Activated CD8-positive, alpha-beta memory T cell treated with anti-CD3 and anti-CD28 coated beads, Interleukin-2, amount 10 ng/mL, durations not matched to agents 7 days and 5 days (primary cell): ENCODE measurements at regions not wholly inside any gene's neighbourhood (a gene's known extent, or its start where the extent isn't known, plus 50 kb on each side); places are given as distances from the start of the nearest gene placed in this dataset.

ENCODE experiments used
- ATAC-seq: fragments of 150-1000 bp; cut with Tn5 transposase; one replicate; pipeline ENCODE4 v1.10.0; 2021; ENCODE audit warnings: moderate library complexity
- CTCF ChIA-PET: fragments of 350-600 bp; sonication (Branson Sonifier 250); formaldehyde crosslinking; loops from one replicate; lab custom pipeline; 2021; ENCODE audit warnings: antibody characterized with exemption; lab: Charles Lee
- DNase-seq: peaks from one replicate; pipeline ENCODE4 v3.0.0-alpha.2; 2020
- H3K27ac Mint-ChIP-seq: one replicate; pipeline ENCODE4 v1.8.0; 2021; ENCODE audit warnings: mild to moderate bottlenecking, mixed read lengths
- H3K27me3 Mint-ChIP-seq: one replicate; pipeline ENCODE4 v1.8.0; 2021; ENCODE audit warnings: mixed read lengths
- H3K36me3 Mint-ChIP-seq: one replicate; pipeline ENCODE4 v1.8.0; 2021; ENCODE audit warnings: mild to moderate bottlenecking, mixed read lengths
- H3K4me1 Mint-ChIP-seq: one replicate; pipeline ENCODE4 v1.8.0; 2021; ENCODE audit warnings: mixed read lengths
- H3K4me3 Mint-ChIP-seq: one replicate; pipeline ENCODE4 v1.8.0; 2021; ENCODE audit warnings: mild to moderate bottlenecking, moderate library complexity, mixed read lengths
- H3K9me3 Mint-ChIP-seq: one replicate; pipeline ENCODE4 v1.8.0; 2022; ENCODE audit warnings: low read depth, mixed read lengths

DNA sequence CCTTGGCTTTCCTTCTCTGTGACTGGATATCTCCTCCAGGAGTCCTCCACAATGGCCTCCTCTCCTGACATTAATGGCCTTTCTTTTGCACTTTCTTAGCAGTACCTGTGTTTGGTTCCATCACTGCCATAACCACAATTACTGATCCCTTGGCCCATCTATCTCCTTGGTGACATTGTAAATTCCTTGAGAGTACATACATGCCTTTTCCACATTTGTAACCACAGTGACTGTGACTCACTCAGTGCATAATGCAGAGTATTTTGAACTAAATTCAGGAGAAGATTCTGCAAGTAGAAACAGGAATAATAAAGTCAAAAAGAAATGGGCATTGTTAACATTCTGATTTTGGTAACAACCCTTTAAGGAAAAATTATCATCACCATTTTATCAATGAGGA, 197.2 kb upstream of the SOX4 start:
- Mint-ChIP-seq H3K27ac (no peak overlapping the region), H3K9me3 (no peaks in the 10 kb centered on the region), H3K36me3 (peaks cover 2% of the 10 kb centered on the region), H3K4me1 (peaks cover 8% of the 10 kb centered on the region), H3K27me3 (peaks cover 21% of the 10 kb centered on the region), H3K4me3 (no peak overlapping the region)
- CTCF ChIA-PET: no interaction called here
- ATAC-seq (no peak), DNase-seq (no peak)

DNA sequence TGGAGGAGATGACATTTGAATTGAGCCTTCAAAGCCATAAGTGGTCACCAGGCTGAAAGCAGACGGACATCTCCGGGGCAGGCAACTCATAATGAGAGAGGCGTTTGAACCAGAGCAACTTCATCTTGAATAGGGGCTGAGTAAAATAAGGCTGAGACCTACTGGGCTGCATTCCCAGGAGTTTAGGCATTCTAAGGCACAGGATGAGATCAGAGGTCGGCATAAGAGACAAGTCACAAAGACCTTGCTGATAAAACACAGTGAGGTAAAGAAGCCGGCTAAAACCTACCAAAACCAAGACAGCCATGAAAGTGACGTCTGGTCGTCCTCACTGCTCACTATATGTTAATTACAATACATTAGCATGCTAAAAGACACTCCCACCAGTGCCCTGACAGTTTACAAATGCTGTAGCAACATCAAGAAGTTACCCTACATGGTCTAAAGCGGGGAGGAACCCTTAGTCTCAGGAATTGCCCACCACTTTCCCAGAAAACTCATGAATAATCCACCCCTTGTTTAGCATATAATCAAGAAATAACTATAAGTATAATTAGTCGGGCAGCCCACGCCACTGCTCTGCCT, 194.7 kb upstream of the SOX4 start:
- CTCF ChIA-PET: no interaction called here
- Mint-ChIP-seq H3K27ac (no peak overlapping the region), H3K4me1 (peaks cover 26% of the 10 kb centered on the region), H3K27me3 (peaks cover 31% of the 10 kb centered on the region), H3K9me3 (no peaks in the 10 kb centered on the region), H3K36me3 (peaks cover 2% of the 10 kb centered on the region), H3K4me3 (no peak overlapping the region)
- ATAC-seq (no peak), DNase-seq (no peak)

DNA sequence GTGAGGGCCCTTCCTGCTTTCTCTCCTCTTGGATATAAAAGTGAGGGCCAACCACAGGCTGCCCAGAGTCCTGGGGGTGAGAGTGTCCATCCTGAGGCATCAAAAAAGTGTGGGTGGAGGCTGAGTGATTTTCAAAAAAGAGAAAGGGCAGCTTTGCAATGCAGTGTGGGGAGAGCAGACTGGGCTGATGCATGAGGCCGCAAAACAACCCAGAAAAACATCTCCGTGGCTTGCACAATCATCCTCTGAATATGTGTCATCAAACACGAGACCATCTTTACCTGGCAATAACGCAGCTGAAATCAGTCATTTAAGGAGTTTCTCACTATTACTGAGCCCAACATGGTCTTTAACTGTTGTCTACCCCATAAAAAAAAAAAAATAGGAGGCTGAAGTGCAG, 191.2 kb upstream of the SOX4 start:
- Mint-ChIP-seq H3K4me1 (peaks cover 26% of the 10 kb centered on the region), H3K27ac (no peak overlapping the region), H3K9me3 (peaks cover 2% of the 10 kb centered on the region), H3K27me3 (peaks cover 36% of the 10 kb centered on the region), H3K4me3 (no peak overlapping the region), H3K36me3 (peaks cover 2% of the 10 kb centered on the region)
- DNase-seq (peak; percentile 68), ATAC-seq (peak; percentile 84)
- CTCF ChIA-PET: no interaction called here

DNA sequence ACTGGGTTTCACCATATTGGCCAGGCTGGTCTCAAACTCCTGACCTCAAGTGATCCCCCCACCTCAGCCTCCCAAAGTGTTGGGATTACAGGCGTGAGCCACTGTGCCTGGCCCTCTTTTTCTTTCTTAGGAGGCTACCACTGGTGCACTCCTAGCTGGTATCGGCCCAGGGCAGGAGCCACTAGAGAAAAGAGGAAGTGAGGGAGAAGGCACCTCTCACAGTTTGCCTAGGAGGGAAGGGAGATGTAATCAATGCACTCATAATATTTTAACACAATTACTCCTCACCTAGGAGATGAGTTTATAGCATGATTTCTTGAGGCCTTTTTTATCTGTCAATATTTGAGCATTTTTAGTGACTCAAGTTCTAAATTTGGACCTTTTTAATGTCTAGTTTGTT, 189.0 kb upstream of the SOX4 start:
- no peak overlapping the region for H3K4me3 Mint-ChIP-seq
- CTCF ChIA-PET: no interaction called here
- peaks cover 26% of the 10 kb centered on the region for H3K4me1 Mint-ChIP-seq
- DNase-seq (no peak), ATAC-seq (no peak)
- peaks cover under 1% of the 10 kb centered on the region for H3K36me3 Mint-ChIP-seq
- H3K9me3 Mint-ChIP-seq: peaks cover 5% of the 10 kb centered on the region
- H3K27ac Mint-ChIP-seq: no peak overlapping the region
- H3K27me3 Mint-ChIP-seq: peaks cover 33% of the 10 kb centered on the region

DNA sequence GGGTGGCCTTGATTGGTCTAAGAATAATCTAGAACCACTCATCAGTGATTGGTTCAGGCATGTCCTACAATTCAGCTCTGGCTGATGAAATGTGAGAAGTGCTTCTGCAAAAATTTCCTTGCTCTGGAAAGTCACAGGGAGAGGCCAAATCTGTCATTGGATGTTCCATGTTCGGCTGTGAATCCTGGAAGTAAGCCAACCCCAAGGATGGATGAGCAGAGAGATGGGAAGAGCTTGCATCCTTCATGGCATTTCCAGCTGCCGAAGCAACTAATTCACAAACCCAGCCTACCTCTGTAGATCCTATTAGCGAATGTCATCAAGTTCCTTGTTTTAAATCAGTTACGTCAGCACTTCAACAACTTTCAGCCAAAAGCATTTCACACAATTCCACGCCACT, 187.2 kb upstream of the SOX4 start:
- no peak for ATAC-seq

DNA sequence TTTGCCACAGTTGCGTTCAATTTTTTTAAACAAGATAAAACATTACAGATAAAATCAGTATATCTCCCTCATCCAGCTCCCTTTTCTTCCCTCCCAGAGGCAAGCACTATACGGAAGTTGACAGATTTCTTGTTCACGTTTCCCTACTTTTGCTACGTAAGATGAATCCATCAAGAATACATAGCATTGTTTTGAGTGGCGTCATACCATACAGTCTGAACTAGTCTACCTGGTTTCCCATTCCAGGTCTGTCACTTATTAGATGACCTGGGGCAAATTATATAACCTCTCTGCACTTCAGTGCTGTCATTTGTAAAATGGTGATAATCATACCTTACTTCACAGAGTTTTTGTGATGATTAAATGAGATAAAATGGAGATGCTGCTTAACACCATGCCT, 184.3 kb upstream of the SOX4 start:
- DNase-seq (no peak), ATAC-seq (no peak)
- Mint-ChIP-seq H3K9me3 (peaks cover 5% of the 10 kb centered on the region), H3K27ac (no peak overlapping the region), H3K4me3 (no peak overlapping the region), H3K27me3 (peaks cover 33% of the 10 kb centered on the region), H3K36me3 (no peaks in the 10 kb centered on the region), H3K4me1 (no peaks in the 10 kb centered on the region)
- CTCF ChIA-PET: no interaction called here

More for the DNA sequence above, 187.2 kb upstream of the SOX4 start:
- Mint-ChIP-seq H3K9me3 (peaks cover 5% of the 10 kb centered on the region), H3K4me3 (no peak overlapping the region), H3K4me1 (peaks cover 18% of the 10 kb centered on the region), H3K27ac (no peak overlapping the region), H3K36me3 (no peaks in the 10 kb centered on the region), H3K27me3 (peaks cover 35% of the 10 kb centered on the region)
- CTCF ChIA-PET: no interaction called here
- no peak for DNase-seq

DNA sequence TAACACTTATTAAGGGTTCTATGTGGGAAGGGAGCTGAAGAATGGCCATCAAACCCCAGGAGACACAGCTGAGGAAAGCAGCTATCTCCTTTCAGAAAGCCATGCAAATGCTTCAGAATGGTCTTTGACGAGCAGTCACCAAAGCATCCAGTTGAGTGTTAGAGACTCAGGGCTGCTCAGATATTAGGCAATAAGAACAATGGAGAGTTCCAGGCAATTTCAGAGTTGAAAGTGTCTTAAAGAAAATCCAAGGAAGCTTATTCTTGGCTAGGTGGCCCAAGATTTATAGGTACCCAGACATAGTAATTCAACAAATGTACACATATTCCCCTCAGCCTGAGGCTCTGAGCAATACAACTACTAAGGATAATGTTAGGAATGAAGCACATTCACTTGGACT, 180.1 kb upstream of the SOX4 start:
- no peak overlapping the region for H3K4me3 Mint-ChIP-seq
- H3K9me3 Mint-ChIP-seq: peaks cover 3% of the 10 kb centered on the region
- DNase-seq (no peak), ATAC-seq (no peak)
- CTCF ChIA-PET: no interaction called here
- H3K27ac Mint-ChIP-seq: no peak overlapping the region
- peaks cover 29% of the 10 kb centered on the region for H3K27me3 Mint-ChIP-seq
- H3K36me3 Mint-ChIP-seq: no peaks in the 10 kb centered on the region
- no peaks in the 10 kb centered on the region for H3K4me1 Mint-ChIP-seq

DNA sequence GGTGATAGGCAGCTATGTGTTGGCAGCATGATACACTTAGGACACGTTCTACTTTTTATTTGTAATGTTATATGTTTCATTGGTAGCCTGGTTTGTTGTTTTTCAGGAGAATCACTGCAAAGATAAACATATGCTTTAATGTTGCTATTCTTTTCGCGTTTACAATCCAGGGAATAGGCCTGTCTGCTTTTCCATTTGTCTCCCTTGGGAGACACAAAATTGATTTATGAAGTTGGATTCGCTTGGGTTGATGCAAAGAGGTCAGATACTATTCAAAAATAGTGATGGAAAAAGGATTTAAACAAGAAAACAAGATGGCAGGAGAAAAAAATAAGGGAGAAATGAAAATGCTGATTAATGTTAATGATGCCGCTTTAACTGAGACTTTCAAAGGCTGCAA, 179.5 kb upstream of the SOX4 start:
- ATAC-seq (no peak), DNase-seq (no peak)
- peaks cover 29% of the 10 kb centered on the region for H3K27me3 Mint-ChIP-seq
- no peaks in the 10 kb centered on the region for H3K36me3 Mint-ChIP-seq
- H3K27ac Mint-ChIP-seq: no peak overlapping the region
- H3K4me1 Mint-ChIP-seq: no peaks in the 10 kb centered on the region
- CTCF ChIA-PET: no interaction called here
- peaks cover 3% of the 10 kb centered on the region for H3K9me3 Mint-ChIP-seq
- H3K4me3 Mint-ChIP-seq: no peak overlapping the region

DNA sequence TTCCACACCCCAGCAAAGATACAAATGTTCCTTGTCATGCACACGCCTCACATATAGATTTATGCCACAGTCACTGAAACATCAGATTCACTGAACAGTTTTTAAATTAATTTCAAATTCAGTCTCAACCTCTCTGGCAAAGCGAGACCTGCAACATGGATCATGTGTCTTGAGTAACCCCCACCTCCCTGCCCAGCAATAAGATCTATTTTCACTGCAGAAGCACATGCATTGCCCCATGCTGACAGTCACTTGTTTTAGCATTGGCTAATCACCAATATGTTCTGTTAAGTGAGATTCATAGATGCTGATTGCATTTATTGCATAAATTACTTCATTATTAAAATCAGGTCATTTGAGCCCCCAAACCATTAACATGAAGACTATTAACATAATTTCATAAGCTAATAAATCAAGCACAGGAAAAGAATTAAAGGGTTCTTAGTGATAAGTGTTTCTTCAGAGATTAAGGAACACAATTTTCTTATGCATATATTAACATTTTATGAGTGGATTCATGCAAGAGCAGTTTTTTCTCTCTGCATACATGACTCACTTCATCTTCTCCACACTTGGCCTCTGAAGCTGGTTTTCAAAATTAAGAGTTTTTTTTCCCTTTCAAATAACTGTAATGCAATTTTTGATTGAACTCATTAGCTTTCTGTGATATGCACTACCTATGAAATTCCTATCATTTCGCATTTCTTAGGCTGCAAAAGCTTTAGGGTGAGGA, 173.2 kb upstream of the SOX4 start:
- no peaks in the 10 kb centered on the region for H3K36me3 Mint-ChIP-seq
- H3K9me3 Mint-ChIP-seq: peaks cover 4% of the 10 kb centered on the region
- CTCF ChIA-PET: no interaction called here
- no peaks in the 10 kb centered on the region for H3K4me1 Mint-ChIP-seq
- no peak overlapping the region for H3K4me3 Mint-ChIP-seq
- no peak overlapping the region for H3K27ac Mint-ChIP-seq
- H3K27me3 Mint-ChIP-seq: peaks cover 16% of the 10 kb centered on the region
- ATAC-seq: no peak
- DNase-seq: no peak

DNA sequence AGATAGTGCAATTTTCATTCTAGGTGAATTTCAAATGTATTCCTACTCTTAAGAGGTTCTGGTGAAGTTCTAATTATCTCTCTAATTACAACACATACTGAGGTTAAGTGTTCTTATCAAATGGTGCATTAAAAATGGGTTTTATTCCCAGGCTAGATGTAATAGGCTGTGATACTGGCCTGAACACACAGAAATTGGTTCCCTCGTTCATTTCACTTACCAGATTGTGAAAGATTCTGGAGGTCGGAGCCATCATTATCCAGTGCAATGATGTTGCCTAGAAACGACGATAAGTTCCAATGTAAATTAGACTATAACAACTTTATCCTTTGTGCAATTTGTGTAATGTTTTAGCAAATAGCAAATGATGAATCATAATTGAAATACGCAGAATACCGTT, 172.6 kb upstream of the SOX4 start:
- H3K27me3 Mint-ChIP-seq: peaks cover 16% of the 10 kb centered on the region
- H3K4me3 Mint-ChIP-seq: no peak overlapping the region
- ATAC-seq: no peak
- H3K36me3 Mint-ChIP-seq: no peaks in the 10 kb centered on the region
- CTCF ChIA-PET: no interaction called here
- DNase-seq: no peak
- no peak overlapping the region for H3K27ac Mint-ChIP-seq
- H3K4me1 Mint-ChIP-seq: no peaks in the 10 kb centered on the region
- H3K9me3 Mint-ChIP-seq: peaks cover 4% of the 10 kb centered on the region

DNA sequence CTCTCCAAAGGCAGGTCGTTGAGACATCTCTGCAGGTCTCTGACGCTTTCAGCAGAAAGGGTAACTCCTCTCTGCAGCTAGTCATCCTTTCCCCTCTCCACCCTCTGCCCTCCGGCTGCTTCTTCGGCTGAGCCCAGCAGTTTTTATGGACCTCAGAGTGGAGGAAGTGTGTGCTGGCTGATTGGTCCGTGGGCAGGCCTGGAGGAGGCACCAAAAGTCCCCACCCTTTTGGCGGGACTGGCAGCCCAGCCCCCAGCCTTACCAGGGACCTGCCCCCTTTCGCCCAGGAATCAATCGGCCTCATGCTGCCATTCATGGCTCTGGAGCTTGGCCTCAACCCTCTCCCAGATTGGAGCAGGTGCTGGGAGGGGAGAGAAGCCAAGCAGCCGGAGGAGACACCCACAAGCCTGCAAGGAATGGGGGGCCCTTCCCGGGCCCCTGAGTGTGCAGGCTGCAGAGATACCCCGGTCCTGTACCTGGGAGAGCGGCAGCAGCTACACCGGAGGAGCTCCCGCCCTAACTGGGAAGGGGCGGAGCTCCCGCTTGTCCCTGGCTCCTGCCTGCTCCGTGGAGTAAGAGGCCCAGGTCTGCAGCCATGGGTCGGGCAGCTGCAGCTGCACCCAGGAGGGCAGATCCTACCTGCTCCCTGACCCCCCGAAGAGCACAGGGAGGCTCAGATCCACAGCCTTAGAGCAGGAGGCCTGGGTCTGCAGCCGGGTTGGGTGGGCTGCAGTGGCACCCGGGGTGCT, 170.3 kb upstream of the SOX4 start:
- CTCF ChIA-PET: no interaction called here
- H3K4me3 Mint-ChIP-seq: no peak overlapping the region
- no peak overlapping the region for H3K27ac Mint-ChIP-seq
- H3K9me3 Mint-ChIP-seq: peaks cover 4% of the 10 kb centered on the region
- H3K27me3 Mint-ChIP-seq: peaks cover 18% of the 10 kb centered on the region
- H3K4me1 Mint-ChIP-seq: no peaks in the 10 kb centered on the region
- DNase-seq (no peak), ATAC-seq (no peak)
- H3K36me3 Mint-ChIP-seq: no peaks in the 10 kb centered on the region

DNA sequence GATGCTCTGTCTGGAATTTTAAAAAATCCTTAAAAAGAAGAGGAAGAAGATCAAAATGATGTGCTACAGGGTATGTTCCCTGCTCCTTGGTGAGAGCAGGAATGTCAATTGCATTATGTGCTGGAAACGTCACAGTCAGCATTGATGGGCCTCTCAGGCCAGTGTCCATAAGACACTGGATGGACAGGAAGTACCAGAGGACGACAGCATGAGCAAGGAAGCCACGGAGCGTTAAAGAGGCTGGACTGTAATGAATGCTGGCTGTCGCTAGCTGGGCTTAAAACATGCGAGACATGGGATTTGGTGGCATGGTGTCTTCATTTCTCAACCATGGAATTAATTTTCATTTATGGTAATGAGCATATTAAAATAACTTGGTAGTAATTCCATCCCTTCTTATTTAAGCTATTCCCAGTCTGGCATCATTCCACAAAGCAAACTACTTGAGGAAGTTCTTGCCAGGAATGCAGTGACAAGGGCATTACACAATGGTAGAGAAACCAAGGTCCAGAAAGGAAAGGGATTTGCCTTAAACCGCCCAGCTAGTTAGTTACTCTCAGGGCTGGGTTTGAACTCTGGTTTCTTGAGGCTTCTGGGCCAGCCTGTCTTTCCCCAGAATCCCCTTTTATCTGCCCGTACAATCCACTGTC, 166.6 kb upstream of the SOX4 start:
- H3K4me3 Mint-ChIP-seq: no peak overlapping the region
- CTCF ChIA-PET: no interaction called here

DNA sequence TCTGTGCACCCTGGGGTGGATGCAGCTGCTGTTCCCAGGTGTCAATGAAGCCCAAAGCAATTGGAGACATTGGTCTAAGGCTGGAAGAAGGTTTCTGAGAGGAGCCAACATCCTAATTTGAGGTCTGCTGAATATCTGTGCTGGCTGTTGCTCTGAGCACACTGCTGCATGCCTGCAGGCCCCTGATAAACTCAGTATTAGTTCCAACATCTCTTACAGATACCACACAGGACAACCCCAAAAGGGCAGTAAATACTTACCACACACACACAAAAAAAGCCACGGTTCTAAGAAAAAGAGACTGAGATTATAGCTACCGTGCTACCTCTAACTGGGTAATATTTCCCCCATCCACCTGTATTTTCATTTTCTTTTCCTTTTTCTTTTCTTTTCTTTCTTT, 164.3 kb upstream of the SOX4 start:
- Mint-ChIP-seq H3K9me3 (peaks cover 4% of the 10 kb centered on the region), H3K27ac (no peak overlapping the region), H3K36me3 (no peaks in the 10 kb centered on the region), H3K4me3 (no peak overlapping the region), H3K4me1 (no peaks in the 10 kb centered on the region), H3K27me3 (peaks cover 26% of the 10 kb centered on the region)
- ATAC-seq (no peak), DNase-seq (no peak)
- CTCF ChIA-PET: interaction anchor here (0.7 kb wide), 1 partner anchor 165 kb away, joined by 3 read pairs; no protein-coding TSS in a partner anchor

More for the DNA sequence above, 166.6 kb upstream of the SOX4 start:
- Mint-ChIP-seq H3K36me3 (no peaks in the 10 kb centered on the region), H3K27ac (no peak overlapping the region), H3K9me3 (peaks cover 4% of the 10 kb centered on the region), H3K27me3 (peaks cover 24% of the 10 kb centered on the region), H3K4me1 (no peaks in the 10 kb centered on the region)
- ATAC-seq (no peak), DNase-seq (no peak)
